Left lobe of liver (tissue), 2 donors: ENCODE measurements at regions not wholly inside any gene's neighbourhood (a gene's known extent, or its start where the extent isn't known, plus 50 kb on each side); places are given as distances from the start of the nearest gene placed in this dataset.
"Not testable (repeated sequence)": the region's sequence is repeated elsewhere in the genome, so short reads cannot be mapped to it uniquely, and the experiment has no call there.

Experiments
- ATAC-seq: fragments of 200-7000 bp; cut with Tn5 transposase; one replicate; pipeline ENCODE4 v1.9.1; 2020; ENCODE audit warnings: mild to moderate bottlenecking, moderate library complexity
- DNase-seq: peaks from one replicate; pipeline ENCODE4 v3.0.0-alpha.2; 2020; ENCODE audit warnings: low spot score
- donor health status: DM: no; HTN: no; CAD: no; lungs with moderate emphysema.
- donor health status: DM: no; HTN: yes; CAD: no.

DNA sequence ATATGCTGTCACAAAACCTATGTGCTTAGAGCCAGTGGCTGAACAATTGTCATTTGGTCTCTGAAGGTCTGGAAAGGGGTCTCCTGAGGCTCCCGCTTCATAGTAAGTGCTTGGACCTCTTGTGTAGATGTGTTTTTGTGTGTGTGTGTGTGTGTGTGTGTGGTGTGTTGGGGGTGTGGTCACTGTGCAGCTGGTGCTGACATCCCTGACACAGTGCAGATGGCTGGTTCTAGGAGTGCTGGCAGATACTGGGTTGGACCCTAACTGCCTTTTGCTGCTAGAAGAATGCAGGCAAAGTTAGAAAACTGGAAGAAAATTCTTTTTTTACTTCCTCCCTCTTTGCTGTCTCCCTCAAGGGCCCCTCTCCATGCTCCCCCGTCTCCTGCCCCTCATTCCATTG lies 1872.6 kb downstream of the ARAP2 start:
- no peak for DNase-seq
- ATAC-seq: no peak

DNA sequence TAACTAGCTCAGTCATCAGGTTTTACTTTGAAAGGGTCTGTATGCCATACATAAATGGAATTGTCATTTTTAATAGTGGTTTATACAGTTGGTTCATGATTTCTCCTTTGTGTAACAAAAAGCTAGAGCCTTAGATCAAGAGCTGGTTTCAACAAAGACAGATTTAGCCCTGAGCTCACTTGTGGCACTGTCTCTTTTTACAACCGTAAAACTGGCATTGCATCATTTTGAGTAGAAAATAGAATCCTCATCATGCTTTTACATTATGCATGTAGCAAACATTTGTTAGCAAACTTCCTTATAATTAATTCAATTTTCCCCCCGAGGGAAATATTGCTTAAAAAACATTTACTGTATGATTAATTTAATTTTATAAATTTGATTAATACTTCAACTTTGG lies 1871.5 kb downstream of the ARAP2 start:
- ATAC-seq: no peak
- no peak for DNase-seq

DNA sequence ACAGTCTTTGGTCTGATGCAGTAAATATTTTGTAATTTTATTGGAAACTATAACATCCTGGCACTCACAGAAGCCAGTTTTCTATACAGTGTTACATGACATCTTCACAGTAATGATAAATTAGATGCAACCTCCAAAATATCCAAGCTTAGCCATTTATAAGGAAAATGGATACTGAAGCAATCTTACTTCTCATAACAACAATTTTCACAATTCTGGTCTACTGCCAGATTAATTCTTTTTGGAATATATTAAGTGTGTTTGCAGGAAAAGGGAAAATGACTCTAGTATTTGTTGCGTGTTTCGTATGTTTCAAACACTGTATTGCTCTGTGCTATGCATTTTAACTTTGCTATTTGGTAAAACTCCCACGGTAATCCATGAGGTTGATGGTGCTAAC lies 1870.9 kb downstream of the ARAP2 start:
- DNase-seq: no peak
- ATAC-seq: no peak

- DNase-seq (no peak), ATAC-seq (no peak)
Measured at GRCh38 chr4:34412233-34412632, 1832.1 kb downstream of the ARAP2 start.

DNA sequence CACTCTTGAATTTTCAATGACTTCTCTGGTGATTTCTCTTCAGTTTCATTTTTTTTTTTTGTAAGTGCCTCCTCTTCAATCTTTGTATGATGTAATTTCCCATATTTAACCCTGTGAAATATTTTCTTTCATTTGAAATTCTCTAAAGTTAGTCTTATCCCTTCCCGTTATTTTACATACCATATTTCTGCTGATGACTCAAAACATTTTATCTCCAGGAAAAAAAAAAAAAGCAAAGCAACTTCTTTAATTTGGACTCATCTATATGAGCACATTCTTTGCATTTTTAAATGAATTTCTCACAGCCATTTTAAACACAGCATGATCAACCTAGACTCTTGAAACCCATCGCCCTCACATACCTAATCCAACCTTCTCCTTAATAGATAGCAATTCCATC lies 1831.4 kb downstream of the ARAP2 start:
- DNase-seq (no peak), ATAC-seq (no peak)

DNA sequence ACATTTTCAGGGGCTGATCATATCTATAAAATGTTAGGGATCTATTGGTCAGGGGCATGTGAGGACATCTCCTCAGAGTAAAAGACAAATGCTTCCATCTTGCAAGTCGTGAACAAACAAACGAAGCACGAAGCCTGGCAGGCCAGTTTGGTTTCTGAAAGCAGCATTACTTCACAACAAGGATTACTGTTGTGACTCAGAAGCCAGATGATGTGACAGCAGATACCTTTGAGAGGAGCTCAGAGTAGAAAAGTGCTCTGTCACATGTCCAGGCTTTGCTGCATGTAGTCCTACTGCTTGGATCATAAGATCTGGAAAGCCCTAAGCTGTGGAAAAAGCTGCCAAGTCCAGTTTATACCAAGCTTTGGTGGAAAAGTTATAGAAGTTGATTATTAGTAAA lies 1827.2 kb downstream of the ARAP2 start:
- ATAC-seq: no peak
- no peak for DNase-seq

DNA sequence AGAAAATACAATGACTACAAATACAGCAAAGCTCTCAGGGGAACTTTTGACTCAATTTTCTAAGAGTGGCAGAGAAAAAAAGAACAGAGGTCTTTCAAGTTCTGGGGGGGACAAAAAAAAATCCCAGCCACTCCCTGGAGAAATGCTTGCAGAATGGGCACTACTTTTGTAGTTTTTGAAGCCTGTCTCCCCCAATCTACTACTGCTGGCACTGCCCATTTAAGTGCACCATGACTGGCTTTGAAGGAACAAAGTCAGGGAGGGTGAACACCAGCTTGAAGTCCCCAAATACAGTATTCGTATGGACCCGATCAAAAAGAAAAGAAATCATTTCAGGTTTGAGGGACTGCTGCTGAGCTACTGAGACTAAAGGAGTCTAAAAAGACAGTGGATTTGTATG lies 1824.4 kb downstream of the ARAP2 start:
- DNase-seq (no peak), ATAC-seq (no peak)

DNA sequence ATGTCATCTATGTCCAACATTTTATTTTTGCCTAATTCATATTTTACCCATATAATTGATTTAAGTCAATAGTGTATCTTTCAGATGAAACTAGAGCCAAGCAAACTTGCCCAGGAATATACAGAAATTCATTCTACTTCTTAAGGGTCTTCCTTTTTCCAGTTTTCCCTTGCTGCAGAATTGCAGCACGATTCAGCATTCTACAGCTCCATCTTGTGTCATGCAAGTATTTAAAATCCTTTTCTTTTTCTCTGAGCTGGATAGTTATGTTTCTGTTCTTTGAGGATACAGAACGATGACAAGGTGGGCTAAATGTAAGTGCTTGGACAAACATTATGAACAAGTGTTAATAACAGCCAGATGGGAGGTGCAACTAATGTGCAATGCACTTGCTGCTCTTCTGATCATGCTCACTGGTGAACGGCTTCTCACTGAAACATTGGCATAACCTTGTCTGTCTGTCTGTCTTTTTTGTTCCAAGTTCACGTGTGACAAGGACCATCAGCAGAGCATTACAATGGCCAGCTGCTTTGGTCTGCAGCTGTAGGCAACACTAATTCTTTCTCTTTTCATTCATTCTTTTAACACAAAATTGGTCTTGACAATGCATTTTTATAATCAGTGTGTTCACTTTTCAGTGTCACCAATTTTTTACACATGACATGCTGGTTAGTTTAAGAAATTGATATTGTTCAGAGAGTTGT lies 1821.7 kb downstream of the ARAP2 start:
- DNase-seq: no peak

GRCh38 chr4:34432706-34433105 lies 1811.6 kb downstream of the ARAP2 start:
- DNase-seq (no peak), ATAC-seq (no peak)

More for the DNA sequence above, 1821.7 kb downstream of the ARAP2 start:
- ATAC-seq: no peak

DNA sequence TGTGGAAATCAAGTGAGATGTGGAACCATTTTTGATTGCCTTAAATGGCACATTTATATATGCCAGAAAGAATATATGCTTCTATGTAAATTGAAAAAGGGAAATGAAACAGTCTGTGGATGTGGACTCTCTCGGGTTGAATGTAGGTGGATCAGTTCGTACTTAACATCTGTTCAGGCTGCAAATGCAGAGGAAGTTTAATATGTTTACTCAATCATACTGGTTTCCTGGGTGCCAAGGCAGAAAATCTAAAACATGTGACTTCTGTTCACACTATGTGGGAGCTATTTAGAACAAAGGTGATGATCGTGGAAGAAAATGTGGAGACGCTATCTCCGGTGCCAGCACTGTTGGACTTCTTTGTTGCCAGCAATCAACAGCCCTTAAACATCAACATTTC lies 1809.9 kb downstream of the ARAP2 start:
- not testable (repeated sequence) for DNase-seq, ATAC-seq

DNA sequence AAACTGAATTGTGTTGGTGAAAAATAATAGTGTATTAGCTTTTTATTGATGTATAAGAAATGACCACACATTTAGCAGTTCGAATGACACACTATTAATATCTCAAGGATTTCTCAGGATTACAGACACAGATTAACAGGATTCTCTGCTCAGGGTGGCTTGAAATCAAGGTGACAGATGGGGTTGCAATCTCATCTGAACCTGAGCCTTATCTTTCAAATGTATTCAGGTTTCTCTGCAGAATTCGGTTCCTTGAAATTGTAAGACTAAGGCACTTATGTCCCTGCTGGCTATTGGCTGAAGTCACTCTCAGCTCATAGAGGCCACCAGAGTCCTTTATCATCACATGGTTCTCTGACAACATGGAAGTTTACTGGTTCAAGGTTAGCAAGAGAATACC lies 1780.1 kb downstream of the ARAP2 start:
- DNase-seq: no peak
- ATAC-seq: no peak

GRCh38 chr4:34466411-34466810 lies 1777.9 kb downstream of the ARAP2 start:
- DNase-seq (no peak), ATAC-seq (no peak)

GRCh38 chr4:34469516-34469915 lies 1774.8 kb downstream of the ARAP2 start:
- ATAC-seq (no peak), DNase-seq (no peak)

DNA sequence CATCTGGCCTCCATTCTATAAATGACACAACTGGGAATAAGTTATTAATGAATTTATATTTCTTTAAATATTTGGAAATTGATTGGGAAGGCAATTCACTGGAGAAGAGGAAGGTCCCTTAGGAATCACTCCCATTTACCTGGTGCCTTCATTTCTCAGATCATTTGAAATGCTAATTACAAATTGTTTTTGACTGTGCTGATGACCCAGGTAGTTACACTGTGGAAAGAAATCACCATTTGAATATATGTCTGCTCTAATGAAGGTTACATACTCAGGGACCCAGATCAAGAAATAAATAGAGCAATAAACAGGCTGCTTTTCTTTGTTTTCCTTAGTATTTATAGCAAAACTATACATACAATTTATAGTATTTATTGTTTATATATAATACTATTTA lies 1759.1 kb downstream of the ARAP2 start:
- ATAC-seq (no peak), DNase-seq (no peak)

DNA sequence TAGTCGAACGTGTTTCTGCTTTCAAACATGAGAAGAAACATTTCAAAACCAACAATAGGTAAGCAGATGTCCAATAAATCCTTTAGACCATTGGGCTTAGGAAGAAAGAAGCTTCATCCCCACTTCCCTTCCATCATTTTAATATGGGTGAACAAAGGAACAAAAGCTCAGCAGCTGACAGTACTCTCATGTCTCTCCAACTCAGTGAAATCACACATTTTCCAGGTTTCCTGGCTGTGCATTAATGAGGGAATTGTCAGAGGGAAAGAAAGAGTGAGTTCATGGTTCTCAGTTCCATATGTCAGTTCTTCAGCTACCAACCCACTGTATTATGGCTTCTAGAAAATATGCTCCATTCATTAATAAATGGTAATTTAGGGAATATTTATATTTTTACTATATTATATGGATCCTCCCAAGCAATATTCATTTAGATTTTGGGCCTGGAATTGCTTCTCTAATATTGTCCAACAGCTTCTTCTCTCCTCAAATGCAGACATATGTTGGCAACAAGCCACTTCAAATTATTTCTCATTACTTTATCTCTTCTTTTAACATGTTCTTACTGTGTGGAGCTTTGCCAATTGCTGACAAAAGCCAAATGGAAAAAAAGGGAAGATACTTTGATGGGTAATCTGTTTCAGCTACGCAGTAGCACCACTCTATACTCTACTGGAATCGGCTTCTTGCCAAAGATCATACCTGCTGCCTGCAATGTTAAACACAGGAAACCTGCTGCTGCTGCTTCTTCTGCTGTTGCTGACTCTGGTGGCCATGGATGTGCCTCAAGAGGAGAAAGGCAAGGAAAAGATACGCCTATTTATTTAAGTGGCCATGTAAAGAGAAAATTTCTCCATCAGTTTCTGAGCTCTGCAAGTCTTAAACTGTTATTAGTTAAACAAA lies 1757.6 kb downstream of the ARAP2 start:
- no peak for ATAC-seq
- no peak for DNase-seq

DNA sequence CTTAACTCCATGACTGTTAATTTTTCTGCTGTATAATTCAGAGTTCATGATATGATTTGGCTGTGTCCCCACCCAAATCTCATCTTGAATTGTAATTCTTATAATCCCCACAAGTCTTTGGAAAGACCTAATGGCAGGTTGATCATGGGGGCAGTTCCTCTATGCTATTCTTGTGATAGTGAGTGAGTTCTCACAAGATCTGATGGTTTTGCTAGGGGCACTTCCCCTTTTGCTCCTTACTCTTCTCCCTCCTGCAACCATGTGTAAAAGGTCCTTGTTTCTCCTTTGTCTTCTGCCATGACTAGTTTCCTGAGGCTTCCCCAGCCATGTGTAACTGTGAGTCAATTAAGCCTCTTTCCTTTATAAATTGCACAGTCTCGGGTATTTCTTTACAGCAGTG lies 1751.9 kb downstream of the ARAP2 start:
- no peak for DNase-seq
- ATAC-seq: no peak

GRCh38 chr4:34502086-34502485 lies 1742.2 kb downstream of the ARAP2 start:
- ATAC-seq (no peak), DNase-seq (no peak)

GRCh38 chr4:34504731-34505130 lies 1739.6 kb downstream of the ARAP2 start:
- not testable (repeated sequence) for DNase-seq, ATAC-seq

DNA sequence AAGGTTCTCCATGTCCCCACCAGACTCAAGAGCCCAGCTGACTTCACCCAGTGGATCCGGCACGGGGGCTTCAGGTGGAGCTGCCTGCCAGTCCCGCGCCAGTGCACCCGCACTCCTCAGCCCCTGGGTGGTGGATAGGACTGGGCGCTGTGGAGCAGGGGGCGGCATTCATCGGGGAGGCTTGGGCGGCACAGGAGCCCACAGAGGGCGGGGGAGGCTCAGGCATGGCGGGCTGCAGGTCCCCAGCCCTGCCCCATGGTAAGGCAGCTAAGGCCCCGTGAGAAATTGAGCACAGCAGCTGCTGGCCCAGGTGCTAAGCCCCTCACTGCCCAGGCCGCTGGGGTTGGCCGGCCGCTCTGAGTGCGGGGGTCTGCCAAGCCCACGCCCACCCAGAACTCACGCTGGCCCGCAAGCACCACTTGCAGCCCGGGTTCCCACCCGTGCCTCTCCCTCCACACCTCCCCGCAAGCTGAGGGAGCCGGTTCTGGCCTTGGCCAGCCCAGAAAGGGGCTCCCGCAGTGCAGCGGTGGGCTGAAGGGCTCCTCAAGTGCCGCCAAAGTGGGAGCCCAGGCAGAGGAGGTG lies 1737.7 kb downstream of the ARAP2 start:
- not testable (repeated sequence) for DNase-seq, ATAC-seq

DNA sequence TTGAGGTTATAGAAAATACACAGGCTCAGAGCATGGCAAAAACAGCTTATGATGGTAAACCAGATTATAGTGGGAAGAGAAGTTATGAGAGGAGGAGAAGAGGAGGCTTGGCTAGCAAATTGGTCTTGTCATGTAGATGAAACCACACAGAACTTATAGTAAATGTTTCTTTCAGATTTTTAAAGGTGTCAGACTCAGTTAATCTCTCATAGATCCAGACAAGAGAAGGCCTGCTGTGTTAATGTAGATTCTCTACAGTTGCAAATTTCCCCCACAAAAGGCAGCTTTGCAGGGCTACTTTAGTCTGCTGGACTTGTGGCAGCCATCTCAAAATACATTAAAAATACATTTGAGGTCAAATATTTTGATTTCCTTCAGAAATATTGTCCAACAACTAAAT lies 1731.7 kb downstream of the ARAP2 start:
- DNase-seq (no peak), ATAC-seq (no peak)

DNA sequence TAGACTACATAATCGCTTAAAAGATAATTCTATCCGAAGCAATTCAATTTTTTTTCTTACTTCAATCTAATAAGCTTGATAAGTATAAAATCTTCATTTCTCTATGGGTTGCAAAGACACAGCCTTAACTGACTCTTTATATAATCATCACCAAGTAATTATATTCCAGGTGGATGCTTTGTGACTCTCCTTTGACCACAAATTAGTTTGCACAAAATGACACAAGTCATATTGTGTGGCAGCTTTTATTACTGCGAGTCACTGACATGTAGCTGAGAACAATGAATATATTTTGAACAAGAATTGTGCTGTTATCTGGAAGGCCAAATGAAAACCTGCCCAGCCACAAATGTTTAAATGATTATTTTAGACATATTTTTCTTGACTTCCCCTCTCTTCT lies 1727.8 kb downstream of the ARAP2 start:
- ATAC-seq (no peak), DNase-seq (no peak)

DNA sequence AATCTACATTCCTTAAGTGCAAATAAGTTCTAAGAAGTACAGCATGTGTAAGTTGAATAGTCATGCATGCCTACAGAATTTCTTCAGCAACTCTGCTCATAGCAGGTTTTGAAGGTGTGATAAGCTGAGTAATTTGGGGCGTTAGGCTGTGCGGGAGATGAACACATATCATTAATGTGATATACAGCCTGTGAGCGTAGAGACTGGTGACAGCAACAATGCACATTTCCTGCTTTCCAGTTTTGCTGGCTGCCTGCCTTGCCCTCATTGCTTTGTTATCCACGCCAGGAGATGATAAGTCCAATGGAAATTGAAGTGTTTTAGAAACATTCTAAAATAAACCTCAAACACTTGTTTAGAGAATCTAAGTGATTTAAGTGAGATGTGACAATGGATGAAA lies 1709.4 kb downstream of the ARAP2 start:
- DNase-seq: no peak

More for the DNA sequence above, 1709.4 kb downstream of the ARAP2 start:
- no peak for ATAC-seq
